Activated CD8-positive, alpha-beta T cell treated with anti-CD3 and anti-CD28 coated beads for 36 hours (primary cell): ENCODE measurements at regions not wholly inside any gene's neighbourhood (a gene's known extent, or its start where the extent isn't known, plus 50 kb on each side); places are given as distances from the start of the nearest gene placed in this dataset.

ENCODE experiments used
- ATAC-seq: fragments of 200-7000 bp; cut with Tn5 transposase; one replicate; pipeline ENCODE4 v1.10.0; 2021; ENCODE audit warnings: mild to moderate bottlenecking, moderate library complexity
- CTCF ChIA-PET: fragments of 350-600 bp; sonication (Branson Sonifier 250); formaldehyde crosslinking; loops from one replicate; lab custom pipeline; 2021; ENCODE audit warnings: antibody characterized with exemption; lab: Charles Lee
- POLR2A ChIA-PET: fragments of 350-600 bp; sonication (Branson Sonifier 250); formaldehyde crosslinking; loops from one replicate; lab custom pipeline; 2021; ENCODE audit warnings: antibody characterized with exemption; lab: Charles Lee
- DNase-seq: peaks from one replicate; pipeline ENCODE4 v3.0.0-alpha.2; 2020
- H3K27ac Mint-ChIP-seq: one replicate; pipeline ENCODE4 v1.8.0; 2021; ENCODE audit warnings: mild to moderate bottlenecking, mixed read lengths
- H3K27me3 Mint-ChIP-seq: one replicate; pipeline ENCODE4 v1.8.0; 2021; ENCODE audit warnings: mixed read lengths
- H3K36me3 Mint-ChIP-seq: one replicate; pipeline ENCODE4 v1.8.0; 2021; ENCODE audit warnings: low read depth, mixed read lengths
- H3K4me1 Mint-ChIP-seq: one replicate; pipeline ENCODE4 v1.8.0; 2021; ENCODE audit warnings: low read depth, mixed read lengths
- H3K4me3 Mint-ChIP-seq: one replicate; pipeline ENCODE4 v1.8.0; 2021; ENCODE audit warnings: mild to moderate bottlenecking, moderate library complexity, mixed read lengths
- H3K9me3 Mint-ChIP-seq: one replicate; pipeline ENCODE4 v1.8.0; 2021; ENCODE audit warnings: mixed read lengths
- intact Hi-C: fragments of 100-400 bp; cut with micrococcal nuclease; formaldehyde crosslinking; loops from one replicate; pipeline ENCODE4 v1.10.0; 2022
- TF ChIP-seq, protein P1 (sequence below): fragments of 200-600 bp; IDR thresholded peaks from one replicate; pipeline ENCODE4 v1.8.0; 2022; ENCODE audit warnings: antibody characterized with exemption, mild to moderate bottlenecking

DNA sequence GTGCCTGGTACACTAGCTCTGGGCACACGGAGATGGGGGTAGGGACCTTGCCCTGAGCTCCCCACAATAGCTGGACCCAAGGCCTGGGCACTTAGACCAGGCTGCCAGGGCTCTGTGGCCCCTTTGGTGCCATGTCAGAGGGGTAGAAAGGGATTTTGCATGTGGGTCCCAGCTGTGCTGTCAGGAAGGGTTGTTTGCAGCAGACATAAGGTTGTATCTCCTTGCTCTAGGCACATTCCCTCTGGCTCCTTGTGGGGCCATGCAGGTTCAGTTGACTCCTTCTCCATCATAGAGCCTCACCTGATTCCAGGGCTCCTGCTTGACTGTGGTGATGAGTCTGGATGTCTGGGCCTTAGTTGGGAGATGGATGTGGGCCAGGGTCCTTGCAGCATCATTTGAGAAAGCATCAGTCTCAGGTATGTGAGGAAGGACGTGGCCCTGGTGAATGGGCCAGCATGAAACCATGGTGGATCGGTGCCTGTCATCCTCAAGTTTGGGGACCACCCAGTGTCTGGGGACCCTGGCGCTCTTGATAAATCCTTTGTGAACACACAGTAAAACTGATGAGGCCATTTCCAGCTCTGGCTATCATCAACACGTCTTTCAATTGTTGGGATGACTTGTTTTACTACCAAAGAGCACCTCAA lies 461.9 kb upstream of the HS6ST1 start:
- no peaks in the 10 kb centered on the region for H3K4me1 Mint-ChIP-seq
- ChIA-PET POLR2A (no interaction called here), CTCF (interaction anchor here (0.8 kb wide), 1 partner anchor 24 kb away, joined by 3 read pairs; no protein-coding TSS in a partner anchor)
- intact Hi-C loops = no loop called here
- H3K4me3 Mint-ChIP-seq = no peak overlapping the region
- ATAC-seq = no peak
- no peaks in the 10 kb centered on the region for H3K27me3 Mint-ChIP-seq
- no peaks in the 10 kb centered on the region for H3K9me3 Mint-ChIP-seq
- no peaks in the 10 kb centered on the region for H3K36me3 Mint-ChIP-seq
- no peak overlapping the region for H3K27ac Mint-ChIP-seq
- TF ChIP-seq, protein P1, sequence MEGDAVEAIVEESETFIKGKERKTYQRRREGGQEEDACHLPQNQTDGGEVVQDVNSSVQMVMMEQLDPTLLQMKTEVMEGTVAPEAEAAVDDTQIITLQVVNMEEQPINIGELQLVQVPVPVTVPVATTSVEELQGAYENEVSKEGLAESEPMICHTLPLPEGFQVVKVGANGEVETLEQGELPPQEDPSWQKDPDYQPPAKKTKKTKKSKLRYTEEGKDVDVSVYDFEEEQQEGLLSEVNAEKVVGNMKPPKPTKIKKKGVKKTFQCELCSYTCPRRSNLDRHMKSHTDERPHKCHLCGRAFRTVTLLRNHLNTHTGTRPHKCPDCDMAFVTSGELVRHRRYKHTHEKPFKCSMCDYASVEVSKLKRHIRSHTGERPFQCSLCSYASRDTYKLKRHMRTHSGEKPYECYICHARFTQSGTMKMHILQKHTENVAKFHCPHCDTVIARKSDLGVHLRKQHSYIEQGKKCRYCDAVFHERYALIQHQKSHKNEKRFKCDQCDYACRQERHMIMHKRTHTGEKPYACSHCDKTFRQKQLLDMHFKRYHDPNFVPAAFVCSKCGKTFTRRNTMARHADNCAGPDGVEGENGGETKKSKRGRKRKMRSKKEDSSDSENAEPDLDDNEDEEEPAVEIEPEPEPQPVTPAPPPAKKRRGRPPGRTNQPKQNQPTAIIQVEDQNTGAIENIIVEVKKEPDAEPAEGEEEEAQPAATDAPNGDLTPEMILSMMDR = no peak
- DNase-seq = no peak

DNA sequence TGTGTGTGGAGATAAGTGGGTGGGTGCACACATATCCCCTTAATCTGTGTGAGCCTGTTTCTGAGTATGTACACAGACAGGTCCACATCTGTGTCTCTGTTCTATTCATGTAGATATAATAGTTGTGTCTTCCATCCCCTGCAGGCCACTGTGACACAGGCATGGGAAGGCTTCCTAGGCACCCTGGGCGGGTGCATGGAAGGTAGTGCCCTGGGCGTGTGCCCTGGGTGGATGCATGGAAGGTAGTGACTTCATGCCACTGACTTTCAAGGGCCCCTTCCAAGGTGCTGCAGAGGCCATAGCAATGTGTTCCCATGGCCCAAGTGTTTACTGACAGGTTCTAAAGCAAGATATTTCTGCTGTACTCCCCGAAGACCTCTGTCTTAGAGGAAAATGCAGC lies 462.5 kb upstream of the HS6ST1 start:
- intact Hi-C loops = no loop called here
- TF ChIP-seq, protein P1 = no peak
- ATAC-seq (no peak), DNase-seq (no peak)
- Mint-ChIP-seq H3K27me3 (no peaks in the 10 kb centered on the region), H3K27ac (no peak overlapping the region), H3K4me3 (no peak overlapping the region), H3K4me1 (no peaks in the 10 kb centered on the region), H3K36me3 (no peaks in the 10 kb centered on the region), H3K9me3 (no peaks in the 10 kb centered on the region)
- POLR2A ChIA-PET = no interaction called here
- CTCF ChIA-PET = no interaction called here

DNA sequence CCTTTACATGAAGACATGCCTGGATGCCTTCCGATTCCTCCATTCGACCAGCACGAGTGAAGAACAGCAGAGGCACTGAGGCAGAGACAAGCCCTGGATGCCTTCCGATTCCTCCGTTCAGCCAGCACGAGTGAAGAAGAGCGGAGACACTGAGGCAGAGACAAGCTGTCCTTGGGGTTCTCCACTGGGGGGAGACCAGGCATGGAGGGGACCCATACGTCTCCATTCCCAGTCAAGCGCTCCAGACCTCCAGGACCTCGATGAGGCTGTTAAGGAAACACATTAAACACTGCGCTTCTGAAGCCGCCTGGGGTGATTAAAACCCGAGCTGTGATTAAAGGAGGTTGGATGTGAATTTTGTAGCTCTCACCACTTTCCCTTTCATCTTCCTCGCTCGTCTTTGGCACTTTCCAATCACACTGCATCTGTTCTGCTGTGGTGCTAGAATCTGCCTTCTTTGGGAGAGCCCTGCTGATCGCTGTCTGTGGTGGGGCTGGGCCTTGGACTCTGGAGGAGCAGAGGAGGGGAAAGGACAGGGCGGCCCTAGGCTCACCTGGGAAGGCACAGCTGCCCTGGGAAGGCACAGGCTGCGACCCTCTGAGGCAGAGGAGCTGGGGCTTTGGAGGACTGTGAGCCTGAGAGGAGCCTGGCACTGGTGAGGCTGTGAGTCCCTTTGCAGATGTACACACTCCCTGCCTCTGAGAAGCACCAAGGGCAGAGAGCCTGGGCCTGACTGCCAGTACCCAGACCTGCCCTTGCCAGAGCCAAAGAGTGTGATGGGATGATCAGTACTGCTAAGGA lies 463.1 kb upstream of the HS6ST1 start:
- H3K9me3 Mint-ChIP-seq = no peaks in the 10 kb centered on the region
- H3K27me3 Mint-ChIP-seq = no peaks in the 10 kb centered on the region
- DNase-seq (no peak), ATAC-seq (no peak)
- H3K4me1 Mint-ChIP-seq = no peaks in the 10 kb centered on the region
- H3K27ac Mint-ChIP-seq = no peak overlapping the region
- CTCF ChIA-PET = no interaction called here
- no peak overlapping the region for H3K4me3 Mint-ChIP-seq
- TF ChIP-seq, protein P1 = no peak
- no peaks in the 10 kb centered on the region for H3K36me3 Mint-ChIP-seq
- intact Hi-C loops = no loop called here
- POLR2A ChIA-PET = no interaction called here

DNA sequence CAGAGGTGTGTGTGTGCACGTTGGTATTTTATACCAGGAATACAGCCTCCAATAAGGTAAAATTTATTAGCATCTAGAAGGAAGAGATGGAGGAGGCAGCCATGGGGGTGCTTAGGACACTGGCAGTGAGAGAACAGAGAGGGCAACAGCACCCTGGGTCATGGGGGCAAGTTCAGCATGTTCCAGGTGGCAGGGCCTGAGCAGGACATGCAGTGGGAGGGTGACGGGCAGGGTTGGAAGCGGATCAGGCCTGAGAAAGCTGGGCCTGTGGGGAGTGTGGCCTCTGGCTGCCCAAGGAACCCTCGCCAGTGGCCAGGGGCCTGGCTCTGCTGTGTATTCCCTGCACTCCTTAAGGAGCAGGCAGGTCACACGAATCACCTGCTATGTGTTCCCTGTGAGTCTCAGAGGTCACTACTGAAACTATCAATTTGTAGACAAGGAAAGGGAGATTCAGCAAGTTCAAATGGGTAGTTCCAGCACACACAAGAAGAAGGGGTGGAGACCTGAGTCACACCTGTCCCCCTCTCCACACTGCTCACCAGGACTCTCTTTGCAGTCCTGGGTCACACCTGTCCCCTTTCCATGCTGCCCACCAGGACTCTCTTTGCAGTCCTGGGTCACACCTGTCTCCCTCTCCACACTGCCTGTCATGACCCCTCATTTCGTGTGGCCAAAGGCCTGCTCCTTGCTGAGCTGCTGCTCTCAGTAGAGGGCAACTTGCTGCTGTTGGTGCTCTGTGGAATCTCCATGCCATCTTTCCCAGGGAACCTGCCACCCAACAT lies 463.9 kb upstream of the HS6ST1 start:
- intact Hi-C loops = no loop called here
- TF ChIP-seq, protein P1 = no peak
- no peak for ATAC-seq

More for the DNA sequence above, 463.9 kb upstream of the HS6ST1 start:
- ChIA-PET CTCF (interaction anchor here (0.6 kb wide), 1 partner anchor 32 kb away, joined by 4 read pairs; no protein-coding TSS in a partner anchor), POLR2A (no interaction called here)
- H3K27me3 Mint-ChIP-seq = no peaks in the 10 kb centered on the region
- DNase-seq = no peak
- H3K4me3 Mint-ChIP-seq = no peak overlapping the region
- H3K4me1 Mint-ChIP-seq = no peaks in the 10 kb centered on the region
- no peaks in the 10 kb centered on the region for H3K9me3 Mint-ChIP-seq
- no peak overlapping the region for H3K27ac Mint-ChIP-seq
- no peaks in the 10 kb centered on the region for H3K36me3 Mint-ChIP-seq
